Kidney (tissue), 13 donors: ENCODE measurements at regions not wholly inside any gene's neighbourhood (a gene's known extent, or its start where the extent isn't known, plus 50 kb on each side); places are given as distances from the start of the nearest gene placed in this dataset.

Experiments used
- DNase-seq, 5 donors: peaks; one replicate each; pipeline ENCODE4 v3.0.0-alpha.2; 2013 to 2020
- FAIRE-seq: peaks from 2 replicates; lab custom pipeline; 2012; peaks lifted over from hg19 to GRCh38; lab: Jason Lieb, UNC
- H3K27ac ChIP-seq, 2 donors: one replicate each; pipeline ENCODE4 v1.7.0; 2013; ENCODE audit warnings: low read depth in 2 of 2, low read length in 2 of 2, inconsistent platforms in 1 of 2
- H3K27me3 ChIP-seq: one replicate; pipeline ENCODE4 v1.7.1; 2013; ENCODE audit warnings: low read length, inconsistent platforms; ENCODE audit not compliant: control insufficient read depth, insufficient read depth
- H3K36me3 ChIP-seq, 3 donors: one replicate each; pipeline versions ENCODE4 v1.7.0 to v1.7.1; 2013; ENCODE audit warnings: low read length in 3 of 3, control low read depth in 1 of 3, inconsistent platforms in 1 of 3; ENCODE audit not compliant: insufficient read depth in 3 of 3, control insufficient read depth in 2 of 3
- H3K4me1 ChIP-seq, 3 donors: one replicate each; pipeline versions ENCODE4 v1.7.0 to v1.7.1; 2013; ENCODE audit warnings: low read length in 3 of 3, inconsistent platforms in 1 of 3, low read depth in 1 of 3; ENCODE audit not compliant: control insufficient read depth in 2 of 3, insufficient read depth in 2 of 3
- H3K4me3 ChIP-seq, 3 donors: one replicate each; pipeline versions ENCODE4 v1.7.0 to v1.8.1; 2013; ENCODE audit warnings: low read length in 3 of 3, control low read depth in 1 of 3, inconsistent platforms in 1 of 3
- H3K9ac ChIP-seq, 3 donors: one replicate each; pipeline versions ENCODE4 v1.7.0 to v1.7.1; 2013; ENCODE audit warnings: low read length in 3 of 3, control low read depth in 1 of 3, inconsistent platforms in 1 of 3
- H3K9me3 ChIP-seq, 3 donors: one replicate each; pipeline versions ENCODE4 v1.7.0 to v1.7.1; 2013; ENCODE audit warnings: low read length in 3 of 3, control low read depth in 1 of 3, inconsistent platforms in 1 of 3; ENCODE audit not compliant: control insufficient read depth in 2 of 3, insufficient read depth in 1 of 3
- CTCF ChIP-seq: IDR thresholded peaks from 3 replicates; pipeline ENCODE4 v1.5.1; 2012; ENCODE audit warnings: mild to moderate bottlenecking, moderate library complexity, borderline replicate concordance; ENCODE audit not compliant: insufficient read depth; ENCODE audit errors: extremely low read depth
- intact Hi-C: fragments of 100-400 bp; cut with DNase I; formaldehyde crosslinking; loops from one replicate; pipeline ENCODE4 v1.11.1; 2022
- donor health status: control.
- donor health status: control.
- donor health status: control.
- donor health status: control.
- donor health status: control.
- donor health status: DM: yes; HTN: yes; CAD: no.
- donor health status: Normal renal cell carcinoma (clear cell type).

GRCh38 chr13:34675626-34676025 lies 266.4 kb upstream of the NBEA start:
- Histone ChIP-seq H3K27me3 (no peaks in the 10 kb centered on the region), H3K4me1 (no peaks in the 10 kb centered on the region), H3K9ac (no peak overlapping the region), H3K27ac (no peak overlapping the region), H3K36me3 (no peaks in the 10 kb centered on the region), H3K9me3 (no peaks in the 10 kb centered on the region), H3K4me3 (no peak overlapping the region)
- no peak for TF ChIP-seq CTCF
- FAIRE-seq = no peak
- intact Hi-C loops = no loop called here
- no peak for DNase-seq

- Histone ChIP-seq H3K9me3 (no peaks in the 10 kb centered on the region), H3K36me3 (no peaks in the 10 kb centered on the region), H3K9ac (no peak overlapping the region), H3K4me3 (no peak overlapping the region), H3K27ac (no peak overlapping the region), H3K4me1 (no peaks in the 10 kb centered on the region), H3K27me3 (no peaks in the 10 kb centered on the region)
- TF ChIP-seq CTCF = no peak
- no peak for FAIRE-seq
- intact Hi-C loops = no loop called here
- DNase-seq = no peak
Measured at GRCh38 chr13:34678154-34678553, 263.9 kb upstream of the NBEA start.

GRCh38 chr13:34681405-34681955 lies 260.6 kb upstream of the NBEA start:
- TF ChIP-seq CTCF = no peak
- Histone ChIP-seq H3K27ac (no peak overlapping the region), H3K9me3 (no peaks in the 10 kb centered on the region), H3K9ac (no peak overlapping the region), H3K36me3 (no peaks in the 10 kb centered on the region), H3K4me1 (no peaks in the 10 kb centered on the region), H3K4me3 (no peak overlapping the region), H3K27me3 (no peaks in the 10 kb centered on the region)
- FAIRE-seq (no peak), DNase-seq (no peak)
- intact Hi-C loops = no loop called here

GRCh38 chr13:34695063-34695462 lies 247.0 kb upstream of the NBEA start:
- TF ChIP-seq CTCF = no peak
- Histone ChIP-seq H3K9ac (no peak overlapping the region), H3K9me3 (no peaks in the 10 kb centered on the region), H3K36me3 (no peaks in the 10 kb centered on the region), H3K4me1 (peaks cover 0 to 3% (median 0%) of the 10 kb centered on the region in 3 donors), H3K4me3 (no peak overlapping the region), H3K27me3 (no peaks in the 10 kb centered on the region), H3K27ac (no peak overlapping the region)
- FAIRE-seq = no peak
- intact Hi-C loops = no loop called here
- no peak for DNase-seq
